ENCODE measurements at regions not wholly inside any gene's neighbourhood (a gene's known extent, or its start where the extent isn't known, plus 50 kb on each side); places are given as distances from the start of the nearest gene placed in this dataset.
"Not testable (repeated sequence)": the region's sequence is repeated elsewhere in the genome, so short reads cannot be mapped to it uniquely, and the experiment has no call there.

DNA sequence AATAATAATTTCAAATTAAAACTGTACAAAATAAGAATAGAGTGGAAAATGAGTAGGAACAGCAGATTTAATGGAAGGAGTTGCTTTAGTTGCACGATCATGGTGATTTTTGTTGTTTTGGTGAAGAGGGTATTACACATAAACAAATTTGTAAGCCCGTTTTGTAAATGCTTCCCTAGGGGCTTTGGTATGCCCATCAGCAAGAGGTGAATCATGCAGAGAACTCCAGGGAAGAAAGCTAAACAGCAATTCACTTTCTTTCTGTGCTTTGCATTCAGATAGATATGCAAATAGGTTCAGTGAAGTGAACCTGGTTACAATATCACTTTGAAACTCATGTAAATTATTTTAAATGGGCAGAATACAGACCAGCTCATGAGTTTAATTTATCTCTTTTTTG lies 422.2 kb upstream of the MTPN start:
- H3K27me3 ChIP-seq (replicated peaks; ENCODE audit: insufficient read depth) = no peaks in the 10 kb centered on the region
- DNase-seq (ENCODE audit: low spot score) (no peak), ATAC-seq (ENCODE audit: insufficient number of reproducible peaks, low FRiP score, low read depth) (no peak)
- H3K4me3 ChIP-seq = no peak overlapping the region
- H3K36me3 ChIP-seq = no peaks in the 10 kb centered on the region
- H3K27ac ChIP-seq = no peak overlapping the region
- no peaks in the 10 kb centered on the region for H3K9me3 ChIP-seq
- H3K4me1 ChIP-seq (ENCODE audit: control insufficient read depth in 1 of 2, low read depth in 2 of 2) = no peaks in the 10 kb centered on the region
- no peak for TF ChIP-seq CTCF (IDR thresholded peaks at IDR 0.05)

DNA sequence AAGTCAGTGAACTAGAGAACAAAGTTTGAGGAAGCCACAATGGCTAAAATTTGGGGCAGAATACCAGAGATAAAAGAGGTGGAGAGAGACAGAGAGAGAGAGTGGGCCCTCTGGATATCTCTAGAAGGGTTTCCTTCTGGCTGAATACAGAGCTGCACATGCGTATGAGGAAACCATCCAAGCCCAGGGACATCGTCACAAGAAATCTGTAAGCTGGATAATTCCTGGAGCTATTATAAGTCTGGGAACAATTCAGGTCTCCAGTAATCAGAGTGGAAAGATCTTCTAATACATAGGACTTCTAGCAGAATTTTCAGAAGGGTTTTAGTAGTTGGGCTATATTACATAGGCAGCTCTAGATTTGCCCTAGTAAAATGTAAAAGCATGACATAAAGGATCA lies 415.7 kb upstream of the MTPN start:
- Histone ChIP-seq H3K27ac (no peak overlapping the region), H3K4me1 (ENCODE audit: control insufficient read depth in 1 of 2, low read depth in 2 of 2) (no peaks in the 10 kb centered on the region), H3K4me3 (no peak overlapping the region), H3K27me3 (replicated peaks; ENCODE audit: insufficient read depth) (no peaks in the 10 kb centered on the region), H3K9me3 (no peaks in the 10 kb centered on the region), H3K36me3 (no peaks in the 10 kb centered on the region)
- TF ChIP-seq CTCF (IDR thresholded peaks at IDR 0.05) = no peak
- ATAC-seq (ENCODE audit: insufficient number of reproducible peaks, low FRiP score, low read depth) (no peak), DNase-seq (ENCODE audit: low spot score) (no peak)

GRCh38 chr7:136391371-136391770 lies 414.2 kb upstream of the MTPN start:
- TF ChIP-seq CTCF (IDR thresholded peaks at IDR 0.05) = no peak
- Histone ChIP-seq H3K27me3 (replicated peaks; ENCODE audit: insufficient read depth) (no peaks in the 10 kb centered on the region), H3K36me3 (no peaks in the 10 kb centered on the region), H3K27ac (no peak overlapping the region), H3K4me1 (ENCODE audit: control insufficient read depth in 1 of 2, low read depth in 2 of 2) (no peaks in the 10 kb centered on the region), H3K9me3 (no peaks in the 10 kb centered on the region), H3K4me3 (no peak overlapping the region)
- DNase-seq (ENCODE audit: low spot score) (no peak), ATAC-seq (ENCODE audit: insufficient number of reproducible peaks, low FRiP score, low read depth) (no peak)

- Histone ChIP-seq H3K4me1 (ENCODE audit: control insufficient read depth in 1 of 2, low read depth in 2 of 2) (no peaks in the 10 kb centered on the region), H3K9me3 (no peaks in the 10 kb centered on the region), H3K36me3 (no peaks in the 10 kb centered on the region), H3K4me3 (no peak overlapping the region), H3K27ac (no peak overlapping the region), H3K27me3 (replicated peaks; ENCODE audit: insufficient read depth) (no peaks in the 10 kb centered on the region)
- DNase-seq (ENCODE audit: low spot score) = no peak
- ATAC-seq (ENCODE audit: insufficient number of reproducible peaks, low FRiP score, low read depth) = no peak
- no peak for TF ChIP-seq CTCF (IDR thresholded peaks at IDR 0.05)
These were observed 412.8 kb upstream of the MTPN start for GRCh38 chr7:136389933-136390332.

GRCh38 chr7:136386876-136387275 lies 409.7 kb upstream of the MTPN start:
- ATAC-seq (ENCODE audit: insufficient number of reproducible peaks, low FRiP score, low read depth) (no peak), DNase-seq (ENCODE audit: low spot score) (no peak)
- no peak overlapping the region for H3K4me3 ChIP-seq
- TF ChIP-seq CTCF (IDR thresholded peaks at IDR 0.05) = no peak
- no peaks in the 10 kb centered on the region for H3K4me1 ChIP-seq (ENCODE audit: control insufficient read depth in 1 of 2, low read depth in 2 of 2)
- H3K9me3 ChIP-seq = no peaks in the 10 kb centered on the region
- no peak overlapping the region for H3K27ac ChIP-seq
- H3K36me3 ChIP-seq = no peaks in the 10 kb centered on the region
- H3K27me3 ChIP-seq (replicated peaks; ENCODE audit: insufficient read depth) = no peaks in the 10 kb centered on the region

GRCh38 chr7:136371409-136371808 lies 394.2 kb upstream of the MTPN start:
- H3K27ac ChIP-seq; H3K27me3 ChIP-seq (replicated peaks; ENCODE audit: insufficient read depth); H3K9me3 ChIP-seq; DNase-seq (ENCODE audit: low spot score); H3K4me3 ChIP-seq; H3K4me1 ChIP-seq (ENCODE audit: control insufficient read depth in 1 of 2, low read depth in 2 of 2); H3K36me3 ChIP-seq; ATAC-seq (ENCODE audit: insufficient number of reproducible peaks, low FRiP score, low read depth): not testable (repeated sequence)
